ENCODE measurements at regions not wholly inside any gene's neighbourhood (a gene's known extent, or its start where the extent isn't known, plus 50 kb on each side); places are given as distances from the start of the nearest gene placed in this dataset.

GRCh38 chr7:98795741-98796493, 73.9 kb downstream of the TMEM130 start:
- Histone ChIP-seq H3K9me3 (ENCODE audit: control insufficient read depth, insufficient read depth, low read depth, low read length) (peaks cover 3% of the 10 kb centered on the region), H3K4me1 (ENCODE audit: control insufficient read depth, insufficient read depth, low read length) (no peaks in the 10 kb centered on the region), H3K27ac (ENCODE audit: low read depth, low read length) (no peak overlapping the region), H3K27me3 (ENCODE audit: control insufficient read depth, insufficient read depth, low read length) (no peaks in the 10 kb centered on the region), H3K9ac (ENCODE audit: low read length) (no peak overlapping the region), H3K4me3 (ENCODE audit: low read depth, low read length) (no peak overlapping the region), H3K36me3 (ENCODE audit: control insufficient read depth, insufficient read depth, low read length) (no peaks in the 10 kb centered on the region)
